HG02763 (cell line): ENCODE measurements at regions not wholly inside any gene's neighbourhood (a gene's known extent, or its start where the extent isn't known, plus 50 kb on each side); places are given as distances from the start of the nearest gene placed in this dataset.
"Not testable (repeated sequence)": the region's sequence is repeated elsewhere in the genome, so short reads cannot be mapped to it uniquely, and the experiment has no call there.

Experiments
- ATAC-seq: cut with Tn5 transposase; IDR thresholded peaks from one replicate; pipeline ENCODE4 v1.9.1; 2021; ENCODE audit warnings: mild to moderate bottlenecking, moderate library complexity; ENCODE audit not compliant: unreplicated experiment

GRCh38 chr2:195471163-195471562 is 185.9 kb upstream of the SLC39A10 start:
- ATAC-seq, result no peak

- ATAC-seq, result no peak
Measured at GRCh38 chr2:195470622-195471021, 186.4 kb upstream of the SLC39A10 start.

- peak; percentile 69 for ATAC-seq
Measured at GRCh38 chr2:195468771-195469170, 188.3 kb upstream of the SLC39A10 start.

GRCh38 chr2:195466427-195466826 is 190.6 kb upstream of the SLC39A10 start:
- ATAC-seq, result no peak

GRCh38 chr2:195461010-195461409 is 196.0 kb upstream of the SLC39A10 start:
- no peak for ATAC-seq

GRCh38 chr2:195458936-195459335 is 198.1 kb upstream of the SLC39A10 start:
- no peak for ATAC-seq

- no peak for ATAC-seq
Measured at GRCh38 chr2:195457873-195458272, 199.2 kb upstream of the SLC39A10 start.

GRCh38 chr2:195456771-195457170 is 200.3 kb upstream of the SLC39A10 start:
- no peak for ATAC-seq

GRCh38 chr2:195451160-195451559 is 205.9 kb upstream of the SLC39A10 start:
- ATAC-seq, result no peak

GRCh38 chr2:195450552-195451113 is 206.4 kb upstream of the SLC39A10 start:
- no peak for ATAC-seq

GRCh38 chr2:195447323-195447975 is 209.6 kb upstream of the SLC39A10 start:
- no peak for ATAC-seq

GRCh38 chr2:195445639-195446038 is 211.4 kb upstream of the SLC39A10 start:
- no peak for ATAC-seq

- ATAC-seq, result no peak
Measured at GRCh38 chr2:195443926-195444325, 213.1 kb upstream of the SLC39A10 start.

- ATAC-seq, result no peak
Measured at GRCh38 chr2:195442458-195443175, 214.4 kb upstream of the SLC39A10 start.

GRCh38 chr2:195438692-195439091 is 218.3 kb upstream of the SLC39A10 start:
- ATAC-seq, result no peak

- ATAC-seq, result no peak
Measured at GRCh38 chr2:195437521-195437920, 219.5 kb upstream of the SLC39A10 start.

GRCh38 chr2:195434346-195434745 is 222.7 kb upstream of the SLC39A10 start:
- no peak for ATAC-seq

GRCh38 chr2:195433729-195434128 is 223.3 kb upstream of the SLC39A10 start:
- ATAC-seq, result not testable (repeated sequence)

- ATAC-seq, result no peak
Measured at GRCh38 chr2:195428673-195429072, 228.4 kb upstream of the SLC39A10 start.

- no peak for ATAC-seq
Measured at GRCh38 chr2:195425328-195425727, 231.7 kb upstream of the SLC39A10 start.

- no peak for ATAC-seq
Measured at GRCh38 chr2:195419033-195419432, 238.0 kb upstream of the SLC39A10 start.

GRCh38 chr2:195414537-195415100 is 242.4 kb upstream of the SLC39A10 start:
- ATAC-seq, result no peak
